ENCODE measurements at regions not wholly inside any gene's neighbourhood (a gene's known extent, or its start where the extent isn't known, plus 50 kb on each side); places are given as distances from the start of the nearest gene placed in this dataset.
"Not testable (repeated sequence)": the region's sequence is repeated elsewhere in the genome, so short reads cannot be mapped to it uniquely, and the experiment has no call there.

DNA sequence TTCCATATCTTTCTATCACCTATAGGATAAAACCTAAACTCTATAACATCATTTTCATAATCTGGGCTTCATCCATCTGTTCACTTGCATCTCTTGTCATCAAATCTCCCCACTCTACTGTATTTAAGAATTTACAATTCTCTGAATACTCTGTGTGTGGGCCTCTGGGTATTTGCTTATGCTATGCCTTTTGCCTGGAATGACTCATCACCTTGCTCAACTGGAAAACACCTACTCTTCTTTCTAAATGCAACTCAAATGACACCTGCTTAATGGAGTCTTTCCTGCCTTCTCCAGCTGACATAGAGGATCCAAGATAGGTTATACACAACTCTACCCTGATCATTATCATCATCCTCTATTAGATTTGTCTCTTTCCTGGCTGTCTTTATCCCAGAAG is 421.7 kb downstream of the SPATA31D1 start:
- no peak for DNase-seq (ENCODE audit: low read depth, low spot score)
- H3K4me3 ChIP-seq (ENCODE audit: low read length), result no peak overlapping the region

DNA sequence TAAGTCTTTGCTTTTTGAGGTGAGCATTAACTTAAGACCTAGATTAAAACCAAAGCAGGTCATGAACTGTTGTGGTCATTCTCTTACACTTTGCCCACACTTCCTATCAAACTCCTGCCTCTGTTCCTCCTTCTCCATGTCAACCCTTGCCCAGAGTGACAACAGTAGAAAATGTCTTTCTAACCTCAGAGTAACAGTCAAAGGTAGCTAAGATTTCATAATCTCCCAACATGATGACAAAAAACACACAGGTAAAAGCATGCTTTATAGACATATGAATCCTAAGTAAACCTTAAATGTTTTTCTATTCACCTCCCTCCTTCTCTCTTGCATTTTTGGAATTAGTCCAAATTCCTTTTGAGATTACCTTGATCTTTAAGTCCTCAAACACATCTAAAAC is 422.3 kb downstream of the SPATA31D1 start:
- DNase-seq (ENCODE audit: low read depth, low spot score), result no peak
- H3K4me3 ChIP-seq (ENCODE audit: low read length), result no peak overlapping the region

DNA sequence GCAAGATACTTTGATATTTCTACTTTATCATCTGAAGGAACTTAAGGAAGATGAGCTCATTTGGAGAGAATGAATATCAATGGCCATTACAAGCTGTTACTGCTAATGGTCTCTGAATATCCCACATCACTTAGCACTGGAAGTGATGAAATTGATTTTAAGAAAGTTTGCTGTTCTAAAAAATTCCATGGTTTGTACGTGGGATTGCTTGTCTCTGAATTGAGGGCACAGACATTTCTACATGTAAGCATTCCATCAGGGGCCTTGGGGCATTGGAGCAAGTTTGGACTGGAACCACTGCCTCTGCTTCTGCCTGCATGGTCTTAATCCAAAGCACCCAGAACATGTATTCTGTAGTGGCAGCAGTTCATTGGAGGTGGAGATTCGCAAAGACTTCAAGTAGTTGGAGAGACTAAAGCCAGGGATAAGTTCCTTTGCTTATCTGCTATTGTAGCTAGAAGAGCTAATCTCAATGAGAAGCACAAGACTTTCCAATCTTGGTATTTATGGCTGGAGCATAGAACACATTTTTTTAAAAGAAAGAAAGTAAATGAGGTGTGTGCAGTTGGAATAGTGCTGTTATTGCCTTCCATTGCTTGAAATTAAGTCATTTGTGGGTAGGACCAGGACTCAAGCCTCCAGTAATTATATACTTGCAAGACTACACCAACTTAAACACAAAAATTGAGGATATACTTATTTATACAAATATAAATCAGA is 424.2 kb downstream of the SPATA31D1 start:
- DNase-seq (ENCODE audit: low read depth, low spot score), result no peak
- no peak overlapping the region for H3K4me3 ChIP-seq (ENCODE audit: low read length)

DNA sequence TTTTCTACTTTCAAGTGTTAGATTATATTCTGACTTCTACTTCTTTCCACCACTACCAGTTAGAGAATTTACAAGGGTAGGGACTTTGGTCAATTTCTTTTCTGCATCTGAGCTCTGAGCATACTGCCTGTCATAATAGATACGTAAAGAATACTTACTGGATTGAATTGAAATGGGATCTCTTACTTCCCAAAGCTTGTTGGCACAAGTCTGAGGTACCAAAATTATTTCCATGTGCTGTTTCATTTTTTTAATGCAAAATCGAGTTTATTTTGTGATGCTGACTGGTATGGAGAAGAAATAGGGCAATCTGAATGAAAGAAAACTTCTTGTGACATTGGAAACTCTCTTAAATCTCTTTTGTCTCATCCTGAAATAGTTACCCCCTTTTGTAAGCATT is 428.9 kb downstream of the SPATA31D1 start:
- no peak for DNase-seq (ENCODE audit: low read depth, low spot score)

DNA sequence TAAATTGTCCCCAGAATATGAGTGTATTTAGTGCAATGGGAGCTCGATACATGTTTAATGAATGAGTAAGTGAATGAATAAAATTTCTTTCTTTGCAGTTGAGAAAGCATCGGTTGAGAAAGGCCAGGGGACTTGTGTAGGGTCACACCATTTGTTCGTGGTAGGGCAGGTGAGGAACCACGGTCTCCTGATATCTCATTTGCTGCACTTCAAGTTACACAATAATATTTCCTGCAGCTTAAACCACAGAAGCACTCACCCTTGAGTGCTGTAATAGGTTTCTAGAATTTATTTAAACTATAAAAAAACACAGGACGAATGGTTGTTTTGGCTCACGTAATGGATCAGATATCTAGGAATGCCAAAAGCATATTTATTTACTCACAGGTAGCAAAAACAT is 429.8 kb downstream of the SPATA31D1 start:
- no peak overlapping the region for H3K4me3 ChIP-seq (ENCODE audit: low read length)
- DNase-seq (ENCODE audit: low read depth, low spot score), result peak; percentile 20

More for the DNA sequence above, 428.9 kb downstream of the SPATA31D1 start:
- H3K4me3 ChIP-seq (ENCODE audit: low read length), result no peak overlapping the region

DNA sequence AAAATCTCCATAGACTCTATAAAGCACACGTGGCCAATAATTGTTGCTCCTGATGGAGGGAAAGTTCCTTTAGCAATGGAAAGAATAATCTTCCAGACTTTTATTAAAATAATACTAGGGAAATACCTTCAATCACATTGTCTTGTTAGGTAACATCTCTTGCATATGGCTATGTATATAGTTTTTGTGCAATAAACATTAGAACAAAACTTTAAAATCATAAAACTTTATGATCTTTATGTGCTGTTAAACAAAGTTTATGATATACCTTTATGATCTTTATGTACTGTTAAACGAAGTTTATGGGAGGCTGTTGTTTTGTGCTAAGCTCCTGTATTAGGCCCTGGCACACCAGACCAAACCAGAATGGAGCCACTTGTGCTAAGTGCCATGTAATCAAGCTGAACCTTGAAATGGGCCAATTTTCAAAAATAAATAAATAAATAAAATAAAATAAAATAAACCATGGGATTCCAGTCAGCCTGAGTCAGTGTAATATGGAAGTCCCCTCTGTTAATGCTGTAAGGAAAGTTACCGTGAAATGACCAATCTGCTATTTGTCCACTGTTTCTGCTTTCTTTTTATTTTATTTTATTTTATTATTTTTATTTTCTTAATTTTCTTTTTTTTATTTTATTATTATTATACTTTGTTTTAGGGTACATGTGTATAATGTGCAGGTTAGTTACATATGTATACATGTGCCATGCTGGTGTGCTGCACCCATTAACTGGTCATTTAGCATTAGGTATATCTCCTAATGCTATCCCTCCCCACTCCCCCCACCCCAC is 431.3 kb downstream of the SPATA31D1 start:
- DNase-seq (ENCODE audit: low read depth, low spot score), result no peak
- no peak overlapping the region for H3K4me3 ChIP-seq (ENCODE audit: low read length)

DNA sequence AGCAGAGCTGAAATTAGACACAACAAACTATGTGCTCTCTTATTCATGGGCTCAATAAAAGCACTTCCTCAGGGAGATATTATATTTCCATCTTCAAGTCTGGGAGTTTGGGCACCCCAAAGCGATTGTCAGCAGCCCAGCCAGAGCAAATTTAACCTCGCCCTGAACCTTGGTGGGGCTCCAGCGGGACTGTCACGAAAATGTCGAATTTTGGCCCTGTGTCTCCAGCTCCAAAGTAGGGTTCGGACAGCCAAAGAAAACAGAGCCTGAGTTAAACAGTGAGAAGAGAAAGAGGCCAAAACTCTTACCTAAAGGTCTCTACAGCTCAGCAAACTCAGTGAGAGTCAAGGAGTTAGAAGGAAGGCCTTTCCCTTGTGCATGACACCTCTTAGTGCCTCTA is 432.9 kb downstream of the SPATA31D1 start:
- H3K4me3 ChIP-seq (ENCODE audit: low read length), result no peak overlapping the region
- DNase-seq (ENCODE audit: low read depth, low spot score), result no peak

DNA sequence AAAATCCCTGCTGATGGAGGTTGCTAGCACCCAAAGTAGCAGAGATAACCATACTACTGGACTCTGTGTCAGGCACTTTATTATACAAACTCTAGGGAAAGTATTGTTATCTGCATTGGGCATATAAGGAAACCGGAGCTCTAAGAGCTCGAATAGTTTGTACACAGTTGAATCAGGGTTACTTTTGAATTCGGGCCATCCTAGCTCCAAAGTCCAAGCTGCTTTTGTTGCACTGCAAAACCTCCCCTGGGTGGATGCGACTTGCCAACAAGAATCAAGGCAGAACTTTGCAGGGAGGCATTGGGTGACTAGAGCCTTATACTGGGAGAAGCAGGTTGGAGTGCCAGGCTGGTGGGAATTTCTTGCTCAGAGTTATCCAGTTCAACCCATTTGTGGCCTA is 435.1 kb downstream of the SPATA31D1 start:
- no peak for DNase-seq (ENCODE audit: low read depth, low spot score)
- no peak overlapping the region for H3K4me3 ChIP-seq (ENCODE audit: low read length)

DNA sequence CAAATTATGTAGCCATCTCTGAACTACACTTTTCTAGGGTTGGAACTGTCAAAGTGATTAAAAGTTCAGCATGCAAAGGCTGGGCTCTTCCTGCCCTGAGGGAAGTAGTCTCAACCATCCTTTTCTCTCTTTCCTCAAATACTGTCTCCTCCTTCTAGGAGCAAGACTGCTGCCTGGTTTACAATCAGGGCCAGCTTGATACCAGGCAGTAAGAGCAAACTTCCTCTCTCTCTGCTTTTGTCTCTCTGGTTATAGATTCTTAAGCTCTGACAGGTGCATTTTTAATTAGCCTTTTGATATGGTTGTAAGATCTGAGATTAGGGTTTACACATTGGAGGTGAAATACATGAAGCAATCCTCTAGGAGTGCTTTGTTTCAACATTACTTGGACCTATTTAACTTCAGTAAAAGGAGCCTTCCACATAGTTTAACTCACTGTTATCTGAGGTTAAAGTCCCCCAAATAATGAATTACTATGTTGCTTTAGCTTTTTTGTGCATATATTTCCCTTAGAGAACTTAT is 436.1 kb downstream of the SPATA31D1 start:
- no peak for DNase-seq (ENCODE audit: low read depth, low spot score)
- H3K4me3 ChIP-seq (ENCODE audit: low read length), result no peak overlapping the region

DNA sequence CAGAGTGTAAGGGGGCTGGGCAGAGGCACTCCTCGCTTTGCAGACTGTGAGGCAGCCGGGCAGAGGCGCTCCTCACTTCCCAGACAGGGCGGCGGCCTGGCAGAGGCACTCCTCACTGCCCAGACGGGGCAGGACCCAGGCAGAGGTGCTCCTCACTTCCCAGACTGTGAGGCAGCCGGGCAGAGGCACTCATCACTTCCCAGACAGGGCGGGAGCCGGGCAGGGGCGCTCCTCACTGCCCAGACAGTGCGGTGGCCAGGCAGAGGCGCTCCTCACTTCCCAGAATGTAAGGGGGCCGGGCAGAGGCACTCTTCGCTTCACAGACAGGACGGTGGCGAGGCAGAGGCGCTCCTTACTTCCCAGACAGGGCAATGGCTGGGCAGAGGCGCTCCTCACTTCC is 442.5 kb downstream of the SPATA31D1 start:
- DNase-seq (ENCODE audit: low read depth, low spot score), result no peak
- no peak overlapping the region for H3K4me3 ChIP-seq (ENCODE audit: low read length)

DNA sequence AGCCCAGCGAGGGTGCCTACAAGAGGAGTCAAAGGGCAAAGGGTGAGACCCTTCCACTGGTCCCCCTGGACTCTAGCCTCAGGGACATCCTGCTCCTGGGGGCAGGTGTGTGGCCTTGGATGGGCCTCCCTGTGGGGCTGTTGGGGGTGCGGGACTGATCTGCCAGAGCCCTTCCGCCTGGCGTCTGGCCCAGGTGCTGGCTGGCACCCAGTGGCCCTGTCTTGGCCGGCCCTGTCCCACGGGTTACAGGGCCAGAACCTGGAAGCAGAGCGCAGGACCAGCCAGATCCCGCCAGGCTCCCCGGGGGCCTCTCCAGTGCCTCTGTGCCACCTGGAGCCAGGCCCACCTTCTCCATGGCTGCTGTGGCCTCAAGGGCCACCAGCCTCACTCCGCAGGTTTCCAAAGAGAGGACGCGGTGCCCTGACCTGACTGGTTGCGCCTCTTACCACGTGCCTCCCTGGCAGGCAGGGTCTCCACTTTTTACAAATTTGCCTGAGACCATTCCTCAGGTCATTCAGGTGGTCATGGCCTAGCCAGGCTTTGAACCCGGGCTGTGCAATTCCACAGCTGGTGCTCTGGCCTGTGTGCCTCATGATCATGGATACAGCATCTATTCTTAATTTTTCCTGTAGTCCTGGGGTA is 444.8 kb downstream of the SPATA31D1 start:
- H3K4me3 ChIP-seq (ENCODE audit: low read length); DNase-seq (ENCODE audit: low read depth, low spot score): not testable (repeated sequence)

DNA sequence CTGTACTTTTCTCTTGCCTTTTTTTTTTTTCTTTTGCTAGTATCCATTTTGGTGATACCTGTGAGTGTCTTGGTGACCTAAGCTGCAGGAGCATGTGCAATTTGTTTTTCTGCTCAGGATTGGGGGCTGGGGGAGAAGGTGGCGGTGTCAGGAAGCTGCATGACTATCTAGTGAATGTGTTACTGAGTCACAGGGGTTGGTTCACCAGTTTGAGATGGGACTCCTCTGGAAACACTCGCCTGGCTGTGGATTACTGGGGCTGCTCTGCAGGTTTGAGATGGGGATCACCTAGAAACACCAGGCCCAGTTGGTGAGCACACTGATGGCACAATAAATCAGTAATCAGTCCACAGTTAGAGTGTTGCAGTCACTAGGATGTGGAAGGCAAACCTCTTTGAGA is 447.9 kb downstream of the SPATA31D1 start:
- no peak overlapping the region for H3K4me3 ChIP-seq (ENCODE audit: low read length)
- DNase-seq (ENCODE audit: low read depth, low spot score), result no peak

DNA sequence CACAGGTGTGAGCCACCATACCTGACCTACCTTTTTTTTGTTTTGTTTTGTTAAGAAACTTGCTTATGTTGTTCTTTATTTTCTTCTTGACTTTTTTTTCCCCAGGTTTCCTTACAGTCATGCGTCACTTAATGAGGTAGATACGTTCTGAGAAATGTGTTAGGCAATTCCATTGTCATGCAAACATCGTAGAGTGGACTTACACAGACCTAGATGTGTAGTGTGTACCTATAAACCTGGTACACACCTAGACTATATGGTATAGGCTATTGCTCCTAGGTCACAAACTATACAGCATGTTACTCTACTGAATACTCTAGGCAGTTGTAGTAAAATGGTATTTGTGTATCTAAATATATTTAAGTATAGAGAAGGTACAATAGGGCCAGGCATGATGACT is 448.6 kb downstream of the SPATA31D1 start:
- DNase-seq (ENCODE audit: low read depth, low spot score); H3K4me3 ChIP-seq (ENCODE audit: low read length): not testable (repeated sequence)

DNA sequence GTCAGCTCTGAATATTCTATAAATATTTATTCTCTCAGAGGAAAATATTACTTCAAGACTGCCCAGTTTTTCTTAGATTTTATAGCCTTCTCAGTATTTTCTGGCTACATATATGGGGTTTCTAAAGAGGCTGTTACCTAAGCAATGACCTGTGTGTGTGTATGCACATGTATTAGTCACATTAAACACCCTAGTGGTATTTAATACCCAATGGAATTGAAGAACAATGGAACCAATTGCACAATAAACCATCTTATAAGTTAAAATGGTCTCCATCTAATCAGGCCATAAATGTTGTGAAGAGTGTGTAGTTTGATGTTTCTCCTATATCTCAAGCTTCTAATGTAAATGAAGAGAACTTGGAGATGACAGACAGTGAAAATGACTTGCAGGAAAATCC is 450.0 kb downstream of the SPATA31D1 start:
- H3K4me3 ChIP-seq (ENCODE audit: low read length), result no peak overlapping the region
- no peak for DNase-seq (ENCODE audit: low read depth, low spot score)

DNA sequence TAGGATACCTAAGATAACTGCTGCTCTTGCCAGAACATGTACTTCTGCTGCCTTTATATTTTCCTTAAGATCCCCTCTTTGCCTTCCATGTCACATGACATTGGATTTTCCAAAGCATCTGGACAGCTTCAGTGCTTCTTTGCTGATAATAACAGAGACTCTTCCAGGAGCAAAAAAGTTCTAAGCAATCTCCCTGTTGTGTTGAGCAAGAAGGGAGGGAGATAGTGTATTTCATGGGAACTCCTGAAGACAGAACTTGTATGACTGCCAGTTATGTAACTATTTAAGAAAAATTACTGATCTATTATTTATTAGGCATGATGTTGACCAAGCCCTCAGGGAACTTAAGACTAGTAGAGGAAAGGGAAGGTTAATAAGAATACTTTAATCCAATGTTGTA is 454.7 kb downstream of the SPATA31D1 start:
- no peak overlapping the region for H3K4me3 ChIP-seq (ENCODE audit: low read length)
- DNase-seq (ENCODE audit: low read depth, low spot score), result no peak

DNA sequence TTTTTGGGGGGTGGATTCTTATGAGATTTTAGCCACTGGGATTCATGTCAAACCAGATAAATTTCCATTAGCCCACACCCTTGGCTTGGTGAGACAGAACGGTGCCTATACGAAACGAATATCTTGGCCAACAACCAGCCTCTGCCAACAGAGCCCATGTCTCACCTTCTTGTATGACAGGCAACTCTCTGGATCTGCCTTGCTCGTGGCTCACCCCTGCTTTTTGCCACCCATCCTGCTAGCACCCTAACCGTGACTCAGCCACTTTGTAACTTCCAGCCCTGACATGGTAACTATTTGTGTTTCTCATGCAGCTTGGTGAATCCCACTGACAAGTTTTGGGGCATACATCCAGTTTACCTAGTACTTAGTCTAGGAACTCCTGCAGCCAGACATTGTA is 457.0 kb downstream of the SPATA31D1 start:
- DNase-seq (ENCODE audit: low read depth, low spot score), result no peak
- H3K4me3 ChIP-seq (ENCODE audit: low read length), result no peak overlapping the region

DNA sequence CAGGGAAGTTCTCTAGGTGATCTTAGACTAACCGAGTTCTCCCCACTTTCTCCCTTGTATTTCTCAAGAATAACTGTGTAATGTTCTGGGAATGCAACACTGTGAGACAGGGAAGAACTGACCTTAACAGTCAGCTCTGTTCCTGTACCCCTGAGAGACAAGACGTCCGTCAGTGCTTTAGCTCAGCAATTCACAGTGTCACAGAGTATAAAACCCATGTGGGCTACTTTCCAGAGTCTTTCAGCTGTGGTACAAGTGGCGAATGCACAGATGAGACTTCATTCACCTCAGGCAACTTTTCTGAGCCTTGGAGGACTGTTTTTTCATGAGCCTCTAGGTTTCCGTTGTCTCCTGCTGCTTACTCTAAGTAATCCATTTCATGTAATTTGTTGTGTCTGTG is 458.8 kb downstream of the SPATA31D1 start:
- no peak overlapping the region for H3K4me3 ChIP-seq (ENCODE audit: low read length)

DNA sequence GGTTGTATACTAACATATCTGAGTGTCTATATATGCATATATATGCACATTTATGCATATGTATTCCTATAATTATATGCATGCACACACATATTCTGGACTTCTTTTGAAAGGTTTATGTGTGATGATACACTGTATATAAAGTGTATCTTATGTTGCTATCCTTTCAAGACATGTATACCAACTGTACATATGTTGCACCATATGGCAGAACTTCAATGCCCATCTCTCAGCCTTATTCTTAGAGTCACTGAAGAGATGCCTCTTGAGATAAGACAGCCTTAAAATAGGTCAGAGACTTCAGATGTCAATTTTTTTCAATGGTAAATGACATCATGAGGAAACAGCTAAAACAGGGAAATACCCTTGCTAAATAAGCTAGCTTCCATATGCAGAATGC is 461.4 kb downstream of the SPATA31D1 start:
- no peak overlapping the region for H3K4me3 ChIP-seq (ENCODE audit: low read length)
- no peak for DNase-seq (ENCODE audit: low read depth, low spot score)

More for the DNA sequence above, 458.8 kb downstream of the SPATA31D1 start:
- DNase-seq (ENCODE audit: low read depth, low spot score), result no peak

DNA sequence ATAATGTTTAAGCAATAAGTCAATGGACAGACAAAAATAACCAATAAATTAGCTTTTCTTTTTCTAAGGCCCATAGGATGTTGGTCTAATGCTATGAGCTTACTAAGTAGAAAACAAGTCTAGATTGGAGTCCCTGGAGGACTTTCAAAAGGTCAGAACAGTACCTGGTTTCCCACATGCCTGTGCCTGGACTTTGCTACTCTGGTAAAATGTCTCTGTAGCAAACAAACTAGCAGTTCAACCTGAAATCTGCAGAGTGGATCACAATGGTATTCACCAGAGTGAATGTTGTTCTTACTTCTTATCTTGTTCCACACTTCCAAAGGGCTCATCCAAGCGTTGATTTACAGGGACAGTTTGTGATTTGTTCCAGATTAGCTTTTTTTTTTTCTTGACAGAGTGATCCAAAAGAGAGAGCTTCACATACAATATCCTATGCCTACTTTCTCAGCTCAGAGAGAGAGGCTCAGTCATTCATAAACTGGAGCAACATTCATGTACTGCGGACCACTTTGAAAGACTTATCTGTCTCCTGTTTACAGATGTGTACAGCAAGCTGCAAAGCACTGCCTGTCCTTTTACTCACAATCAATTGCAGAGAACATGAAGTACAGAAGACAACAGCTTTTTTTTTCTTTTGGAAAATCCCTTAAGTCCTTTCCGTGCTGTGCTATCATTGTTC is 466.1 kb downstream of the SPATA31D1 start:
- no peak overlapping the region for H3K4me3 ChIP-seq (ENCODE audit: low read length)
- no peak for DNase-seq (ENCODE audit: low read depth, low spot score)

Measured in Jurkat, Clone E6-1 (cell line).